Caco-2 (cell line): ENCODE measurements at regions not wholly inside any gene's neighbourhood (a gene's known extent, or its start where the extent isn't known, plus 50 kb on each side); places are given as distances from the start of the nearest gene placed in this dataset.

ENCODE experiments used
- BruUV-seq: library from RNA; stranded (reverse); fragments of 400-500 nt; replicated peaks from 2 replicates; lab custom pipeline; 2021; lab: Mats Ljungman, UMichigan
- CTCF ChIA-PET: fragments of 300-600 bp; sonication (Branson Sonifier 250); formaldehyde crosslinking; loops from one replicate; lab custom pipeline; 2022; ENCODE audit warnings: antibody characterized with exemption; lab: Charles Lee
- POLR2A ChIA-PET: fragments of 300-600 bp; sonication (Branson Sonifier 250); formaldehyde crosslinking; loops from one replicate; lab custom pipeline; 2022; ENCODE audit warnings: antibody characterized with exemption; lab: Charles Lee
- DNase-seq, 2 experiments: peaks; one replicate each; pipeline versions ENCODE4 v3.0.0 to v3.0.0-alpha.2; 2020 to 2022
- H3K27me3 ChIP-seq: replicated peaks from 2 replicates; pipeline ENCODE4 v1.6.0; 2011; ENCODE audit warnings: low read length; ENCODE audit not compliant: control insufficient read depth, insufficient read depth
- H3K36me3 ChIP-seq: 2 replicates; pipeline ENCODE4 v1.5.1; 2011; ENCODE audit warnings: low read length; ENCODE audit not compliant: control insufficient read depth, insufficient read depth
- H3K4me1 ChIP-seq: fragments of 250-450 bp; sonication (Bioruptor Pico); 2 replicates; pipeline ENCODE4 v1.5.1; 2020; ENCODE audit warnings: mild to moderate bottlenecking
- H3K4me3 ChIP-seq: 2 replicates; pipeline ENCODE4 v1.5.1; 2011; ENCODE audit warnings: low read depth, mild to moderate bottlenecking, control low read depth, low read length
- H3K9me3 ChIP-seq: fragments of 250-450 bp; sonication (Bioruptor Pico); 2 replicates; pipeline ENCODE4 v1.5.1; 2020; ENCODE audit warnings: mild to moderate bottlenecking, moderate library complexity
- H3K27ac Mint-ChIP-seq: one replicate; pipeline ENCODE4 v1.8.0; 2022; ENCODE audit warnings: mixed read lengths; ENCODE audit not compliant: unreplicated experiment
- H3K27me3 Mint-ChIP-seq: one replicate; pipeline ENCODE4 v1.8.0; 2022; ENCODE audit warnings: mixed read lengths; ENCODE audit not compliant: insufficient read depth, unreplicated experiment
- H3K36me3 Mint-ChIP-seq: one replicate; pipeline ENCODE4 v1.8.0; 2022; ENCODE audit warnings: mild to moderate bottlenecking, mixed read lengths; ENCODE audit not compliant: insufficient read depth, unreplicated experiment
- H3K4me1 Mint-ChIP-seq: one replicate; pipeline ENCODE4 v1.8.0; 2022; ENCODE audit warnings: low read depth, mixed read lengths; ENCODE audit not compliant: unreplicated experiment
- H3K4me3 Mint-ChIP-seq: one replicate; pipeline ENCODE4 v1.8.0; 2022; ENCODE audit warnings: mild to moderate bottlenecking, moderate library complexity, mixed read lengths; ENCODE audit not compliant: unreplicated experiment
- H3K9me3 Mint-ChIP-seq: one replicate; pipeline ENCODE4 v1.8.0; 2022; ENCODE audit warnings: mixed read lengths; ENCODE audit not compliant: unreplicated experiment
- CTCF ChIP-seq, 2 experiments: fragments of 200-600 bp in 1 of 2; IDR thresholded peaks; 1 replicate in 1 of 2; 2 replicates in 1 of 2; pipeline versions ENCODE4 v1.5.1 to v1.8.0; 2011 to 2022; ENCODE audit warnings: antibody characterized with exemption in 1 of 2, control low read depth in 1 of 2, inconsistent platforms in 1 of 2, low read depth in 1 of 2, low read length in 1 of 2, mild to moderate bottlenecking in 1 of 2, moderate library complexity in 1 of 2; ENCODE audit not compliant: insufficient read depth in 1 of 2, severe bottlenecking in 1 of 2, unreplicated experiment in 1 of 2
- intact Hi-C: fragments of 100-400 bp; cut with micrococcal nuclease; formaldehyde crosslinking; loops from one replicate; pipeline ENCODE4 v1.10.0; 2022; ENCODE audit not compliant: unreplicated experiment

DNA sequence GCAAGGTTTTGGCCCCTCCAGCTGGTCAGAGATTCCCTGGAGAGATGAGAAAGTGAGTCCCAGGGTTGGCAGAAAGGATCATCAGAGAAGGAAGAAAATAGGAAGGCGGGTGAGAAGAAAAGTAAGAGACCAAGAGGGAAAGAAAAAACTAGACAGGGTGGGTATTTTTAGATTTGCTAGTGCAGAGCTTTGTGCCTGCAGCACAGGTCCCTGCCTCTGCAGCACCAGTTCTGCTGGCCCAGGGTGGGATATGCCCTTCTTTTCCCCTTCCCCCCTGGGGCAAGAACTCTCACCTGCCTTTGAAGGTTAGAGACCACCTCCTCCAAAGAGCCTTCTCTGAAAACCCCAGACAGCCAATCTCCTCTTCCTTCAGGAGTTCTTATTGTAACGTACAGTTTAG, 90.3 kb upstream of the EGFLAM start:
- H3K9me3 Mint-ChIP-seq = no peaks in the 10 kb centered on the region
- no peaks in the 10 kb centered on the region for H3K9me3 ChIP-seq
- no peak for TF ChIP-seq CTCF (IDR thresholded peaks at IDR 0.05; ENCODE audit: insufficient read depth in 1 of 2, low read depth in 1 of 2, low read length in 1 of 2, severe bottlenecking in 1 of 2, unreplicated experiment in 1 of 2)
- no peak overlapping the region for H3K27ac Mint-ChIP-seq
- no peaks in the 10 kb centered on the region for H3K36me3 ChIP-seq
- ChIA-PET CTCF (no interaction called here), POLR2A (no interaction called here)
- H3K4me3 ChIP-seq = no peak overlapping the region
- no peaks in the 10 kb centered on the region for H3K27me3 ChIP-seq
- H3K4me1 ChIP-seq = no peaks in the 10 kb centered on the region
- no peaks in the 10 kb centered on the region for H3K36me3 Mint-ChIP-seq
- no peak for DNase-seq
- no peak overlapping the region for H3K4me3 Mint-ChIP-seq
- peaks cover 11% of the 10 kb centered on the region for H3K27me3 Mint-ChIP-seq
- H3K4me1 Mint-ChIP-seq = no peaks in the 10 kb centered on the region
- intact Hi-C loops = no loop called here
- BruUV-seq = no TSS peak

GRCh38 chr5:38167562-38167996, 90.8 kb upstream of the EGFLAM start:
- no peak overlapping the region for H3K4me3 Mint-ChIP-seq
- BruUV-seq = no TSS peak
- TF ChIP-seq CTCF (IDR thresholded peaks at IDR 0.05; ENCODE audit: insufficient read depth in 1 of 2, low read depth in 1 of 2, low read length in 1 of 2, severe bottlenecking in 1 of 2, unreplicated experiment in 1 of 2) = no peak

DNA sequence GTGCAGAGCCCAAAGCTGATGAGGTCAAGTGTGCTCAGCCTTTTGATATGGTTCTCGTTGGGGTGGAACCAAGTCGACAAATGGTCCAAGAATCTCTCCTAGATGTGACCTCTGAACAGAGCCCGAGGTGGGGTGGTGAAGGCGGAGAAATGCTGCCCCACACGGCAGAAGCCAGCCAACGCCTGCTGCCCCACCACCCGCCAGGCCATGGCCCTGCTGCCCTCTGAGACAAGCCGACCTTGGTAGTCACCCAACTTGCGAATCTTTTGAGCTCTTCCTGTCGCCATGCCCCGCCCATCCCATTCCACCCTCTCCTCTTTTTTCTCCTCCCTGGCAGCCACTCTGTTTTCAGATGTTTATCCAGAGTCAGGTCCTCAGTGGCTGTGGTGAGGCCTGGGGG, 91.5 kb upstream of the EGFLAM start:
- ChIA-PET POLR2A (no interaction called here), CTCF (no interaction called here)
- Histone ChIP-seq H3K27me3 (no peaks in the 10 kb centered on the region), H3K4me3 (no peak overlapping the region), H3K4me1 (no peaks in the 10 kb centered on the region), H3K9me3 (no peaks in the 10 kb centered on the region), H3K36me3 (no peaks in the 10 kb centered on the region)
- Mint-ChIP-seq H3K27me3 (peaks cover 11% of the 10 kb centered on the region), H3K4me1 (no peaks in the 10 kb centered on the region), H3K36me3 (no peaks in the 10 kb centered on the region), H3K27ac (no peak overlapping the region), H3K4me3 (no peak overlapping the region), H3K9me3 (no peaks in the 10 kb centered on the region)
- no peak for TF ChIP-seq CTCF (IDR thresholded peaks at IDR 0.05; ENCODE audit: insufficient read depth in 1 of 2, low read depth in 1 of 2, low read length in 1 of 2, severe bottlenecking in 1 of 2, unreplicated experiment in 1 of 2)
- no peak for DNase-seq
- BruUV-seq = no TSS peak
- intact Hi-C loops = no loop called here

More at GRCh38 chr5:38167562-38167996, 90.8 kb upstream of the EGFLAM start:
- POLR2A ChIA-PET = no interaction called here
- no peaks in the 10 kb centered on the region for H3K4me1 Mint-ChIP-seq
- CTCF ChIA-PET = no interaction called here
- intact Hi-C loops = no loop called here
- Histone ChIP-seq H3K4me1 (no peaks in the 10 kb centered on the region), H3K9me3 (no peaks in the 10 kb centered on the region), H3K4me3 (no peak overlapping the region), H3K27me3 (no peaks in the 10 kb centered on the region), H3K36me3 (no peaks in the 10 kb centered on the region)
- H3K27ac Mint-ChIP-seq = no peak overlapping the region
- no peaks in the 10 kb centered on the region for H3K9me3 Mint-ChIP-seq
- peaks cover 11% of the 10 kb centered on the region for H3K27me3 Mint-ChIP-seq
- no peaks in the 10 kb centered on the region for H3K36me3 Mint-ChIP-seq
- no peak for DNase-seq
